Neutrophil (primary cell): ENCODE measurements at regions not wholly inside any gene's neighbourhood (a gene's known extent, or its start where the extent isn't known, plus 50 kb on each side); places are given as distances from the start of the nearest gene placed in this dataset.

Experiments
- H3K27ac ChIP-seq: fragments of 200-600 bp; sonication (generic); 2 replicates; pipeline ENCODE4 v1.5.1; 2016; ENCODE audit warnings: mild to moderate bottlenecking, moderate library complexity
- H3K27me3 ChIP-seq: fragments of 200-600 bp; sonication (generic); 2 replicates; pipeline ENCODE4 v1.6.0; 2016; ENCODE audit warnings: mild to moderate bottlenecking
- H3K36me3 ChIP-seq: fragments of 200-600 bp; sonication (generic); 2 replicates; pipeline ENCODE4 v1.5.1; 2017
- H3K4me1 ChIP-seq, 2 experiments: fragments of 200-600 bp in 1 of 2; sonication (generic) in 1 of 2; 1 replicate in 1 of 2; 2 replicates in 1 of 2; pipeline versions ENCODE4 v1.5.1 to v1.6.1; 2013 to 2016; ENCODE audit warnings: low read depth in 1 of 2, low read length in 1 of 2, mild to moderate bottlenecking in 1 of 2, moderate library complexity in 1 of 2; ENCODE audit not compliant: control insufficient read depth in 1 of 2, insufficient read depth in 1 of 2
- H3K4me3 ChIP-seq, 2 experiments: fragments of 200-600 bp in 1 of 2; sonication (generic) in 1 of 2; 1 replicate in 1 of 2; 2 replicates in 1 of 2; pipeline ENCODE4 v1.5.1; 2013 to 2016; ENCODE audit warnings: low read depth in 1 of 2, low read length in 1 of 2, mild to moderate bottlenecking in 1 of 2, moderate library complexity in 1 of 2
- H3K9me3 ChIP-seq: fragments of 200-600 bp; sonication (generic); 2 replicates; pipeline ENCODE4 v1.5.1; 2016
- TF ChIP-seq, protein P1 (sequence below): fragments of 200-600 bp; sonication (generic); IDR thresholded peaks from 2 replicates; pipeline ENCODE4 v1.5.1; 2016; ENCODE audit warnings: antibody characterized with exemption

DNA sequence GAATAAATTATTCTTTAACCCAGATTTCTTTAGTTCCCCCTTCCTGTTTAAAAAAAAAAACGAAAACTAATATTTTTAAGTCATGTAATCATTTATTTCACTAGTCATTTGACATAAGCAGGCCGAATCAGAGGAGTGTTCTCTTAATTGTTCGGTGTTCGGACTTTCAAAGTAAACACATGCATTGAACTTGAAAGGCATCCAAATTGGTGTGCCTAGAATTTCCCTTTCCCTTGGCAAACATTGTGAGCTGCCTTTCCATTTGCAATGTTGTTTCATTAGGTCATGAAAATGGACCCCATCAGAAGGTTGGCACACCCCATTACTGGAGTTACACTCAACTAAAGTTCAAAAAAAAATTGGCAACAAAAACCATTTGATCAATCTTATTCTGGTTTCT, 283.0 kb upstream of the MARCKS start:
- Histone ChIP-seq H3K27me3 (no peaks in the 10 kb centered on the region), H3K27ac (no peak overlapping the region), H3K9me3 (no peaks in the 10 kb centered on the region), H3K4me1 (no peaks in the 10 kb centered on the region), H3K4me3 (no peak overlapping the region), H3K36me3 (no peaks in the 10 kb centered on the region)
- TF ChIP-seq, protein P1, sequence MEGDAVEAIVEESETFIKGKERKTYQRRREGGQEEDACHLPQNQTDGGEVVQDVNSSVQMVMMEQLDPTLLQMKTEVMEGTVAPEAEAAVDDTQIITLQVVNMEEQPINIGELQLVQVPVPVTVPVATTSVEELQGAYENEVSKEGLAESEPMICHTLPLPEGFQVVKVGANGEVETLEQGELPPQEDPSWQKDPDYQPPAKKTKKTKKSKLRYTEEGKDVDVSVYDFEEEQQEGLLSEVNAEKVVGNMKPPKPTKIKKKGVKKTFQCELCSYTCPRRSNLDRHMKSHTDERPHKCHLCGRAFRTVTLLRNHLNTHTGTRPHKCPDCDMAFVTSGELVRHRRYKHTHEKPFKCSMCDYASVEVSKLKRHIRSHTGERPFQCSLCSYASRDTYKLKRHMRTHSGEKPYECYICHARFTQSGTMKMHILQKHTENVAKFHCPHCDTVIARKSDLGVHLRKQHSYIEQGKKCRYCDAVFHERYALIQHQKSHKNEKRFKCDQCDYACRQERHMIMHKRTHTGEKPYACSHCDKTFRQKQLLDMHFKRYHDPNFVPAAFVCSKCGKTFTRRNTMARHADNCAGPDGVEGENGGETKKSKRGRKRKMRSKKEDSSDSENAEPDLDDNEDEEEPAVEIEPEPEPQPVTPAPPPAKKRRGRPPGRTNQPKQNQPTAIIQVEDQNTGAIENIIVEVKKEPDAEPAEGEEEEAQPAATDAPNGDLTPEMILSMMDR, result no peak

DNA sequence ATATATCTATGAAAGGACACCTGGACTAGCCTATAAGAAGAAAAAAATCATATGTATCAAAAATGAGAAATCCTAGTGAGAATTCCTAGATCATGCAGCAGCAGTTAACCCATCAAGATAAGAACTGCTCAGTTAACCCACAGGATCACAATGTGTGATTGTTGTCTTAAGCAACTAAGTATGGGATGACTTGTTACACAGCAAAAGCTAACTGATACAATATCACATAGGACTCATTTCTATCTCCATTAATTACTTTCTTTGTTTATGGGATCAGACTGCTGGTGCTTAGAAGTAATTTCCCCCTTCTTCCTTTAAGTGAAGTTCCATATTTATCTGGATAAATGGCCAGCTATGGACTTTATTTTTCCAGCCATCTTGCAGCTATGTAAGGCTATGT, 280.8 kb upstream of the MARCKS start:
- Histone ChIP-seq H3K9me3 (no peaks in the 10 kb centered on the region), H3K36me3 (no peaks in the 10 kb centered on the region), H3K27me3 (no peaks in the 10 kb centered on the region), H3K27ac (no peak overlapping the region), H3K4me3 (no peak overlapping the region), H3K4me1 (no peaks in the 10 kb centered on the region)
- TF ChIP-seq, protein P1, result no peak

DNA sequence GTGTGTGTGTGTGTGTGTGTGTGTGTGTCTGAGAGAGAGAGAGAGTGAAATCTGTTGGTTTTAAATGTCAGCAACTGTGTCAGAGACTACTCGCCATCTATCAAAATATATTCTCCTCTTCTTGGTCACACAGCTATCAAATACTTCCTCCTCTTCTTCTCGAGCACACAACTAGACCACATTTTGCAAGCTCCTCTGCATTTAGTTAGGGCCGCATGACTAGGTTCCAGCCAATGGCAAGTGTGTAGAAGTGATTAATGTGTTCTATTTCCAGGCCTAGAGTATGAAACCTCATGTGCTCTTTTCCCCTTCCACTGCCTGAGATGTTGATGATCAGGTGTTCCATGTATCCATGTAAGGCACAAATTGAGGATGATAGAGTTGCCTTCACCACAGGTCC, 278.5 kb upstream of the MARCKS start:
- H3K36me3 ChIP-seq, result no peaks in the 10 kb centered on the region

DNA sequence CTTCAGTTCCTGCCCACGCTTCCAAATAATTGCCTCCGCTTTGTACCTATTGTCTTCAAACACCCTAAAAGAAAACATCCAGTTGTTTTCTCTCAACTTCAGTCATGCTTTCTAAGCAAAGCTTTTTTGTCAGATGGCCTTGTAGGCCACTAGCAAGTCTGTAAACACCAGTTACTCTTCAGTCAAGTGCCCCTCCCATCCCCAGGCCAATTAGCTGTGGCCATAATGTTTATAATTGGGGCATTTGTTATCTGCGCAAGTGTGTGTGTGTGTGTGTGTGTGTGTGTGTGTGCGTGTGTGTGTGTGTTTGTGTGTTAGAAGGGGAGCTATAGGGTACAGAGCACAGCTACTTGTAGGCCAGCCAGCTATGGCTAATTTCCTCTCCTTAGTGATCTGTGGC, 272.4 kb upstream of the MARCKS start:
- no peaks in the 10 kb centered on the region for H3K9me3 ChIP-seq
- H3K27me3 ChIP-seq, result no peaks in the 10 kb centered on the region
- H3K27ac ChIP-seq, result no peak overlapping the region
- H3K36me3 ChIP-seq, result no peaks in the 10 kb centered on the region
- H3K4me3 ChIP-seq, result no peak overlapping the region
- TF ChIP-seq, protein P1, result no peak
- peaks cover 8 to 11% of the 10 kb centered on the region in 2 experiments for H3K4me1 ChIP-seq

More for the DNA sequence above, 278.5 kb upstream of the MARCKS start:
- H3K27ac ChIP-seq, result no peak overlapping the region
- no peaks in the 10 kb centered on the region for H3K9me3 ChIP-seq
- no peaks in the 10 kb centered on the region for H3K27me3 ChIP-seq
- H3K4me1 ChIP-seq, result no peaks in the 10 kb centered on the region
- TF ChIP-seq, protein P1, result no peak
- no peak overlapping the region for H3K4me3 ChIP-seq

DNA sequence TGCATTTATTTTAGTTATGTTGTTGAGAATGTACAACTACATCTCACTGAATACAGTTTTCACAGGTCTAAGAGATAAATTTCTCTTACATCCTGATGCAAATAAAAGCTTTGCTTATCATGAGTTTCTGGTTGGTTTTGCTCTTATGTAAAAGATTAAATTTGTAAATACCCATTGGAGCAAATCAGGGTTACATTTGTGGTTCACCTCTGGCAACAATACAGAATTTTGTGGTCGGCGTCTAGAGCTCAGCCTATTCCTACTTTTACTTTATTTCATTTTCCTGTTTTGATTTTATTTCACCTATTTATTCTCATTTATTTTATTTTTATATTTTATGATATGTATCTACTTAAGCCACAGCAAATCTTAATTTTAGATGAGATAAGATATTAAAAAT, 271.9 kb upstream of the MARCKS start:
- H3K9me3 ChIP-seq, result no peaks in the 10 kb centered on the region
- H3K27ac ChIP-seq, result no peak overlapping the region
- H3K4me3 ChIP-seq, result no peak overlapping the region
- no peaks in the 10 kb centered on the region for H3K36me3 ChIP-seq
- no peaks in the 10 kb centered on the region for H3K27me3 ChIP-seq
- H3K4me1 ChIP-seq, result peaks cover 8 to 11% of the 10 kb centered on the region in 2 experiments
- TF ChIP-seq, protein P1, result no peak
